PC-9 (cell line): ENCODE measurements at regions not wholly inside any gene's neighbourhood (a gene's known extent, or its start where the extent isn't known, plus 50 kb on each side); places are given as distances from the start of the nearest gene placed in this dataset.

ENCODE experiments used
- BruUV-seq: library from RNA; stranded (reverse); fragments of 400-500 nt; replicated peaks from 2 replicates; lab custom pipeline; 2021; lab: Mats Ljungman, UMichigan
- CTCF ChIA-PET: fragments of 300-600 bp; sonication (Branson Sonifier 250); formaldehyde crosslinking; loops from one replicate; lab custom pipeline; 2022; ENCODE audit warnings: antibody characterized with exemption; lab: Charles Lee
- POLR2A ChIA-PET: fragments of 300-600 bp; sonication (Branson Sonifier 250); formaldehyde crosslinking; loops from one replicate; lab custom pipeline; 2022; ENCODE audit warnings: antibody characterized with exemption; ENCODE audit not compliant: unreplicated experiment; lab: Charles Lee
- DNase-seq, 2 experiments: peaks; one replicate each; pipeline versions ENCODE4 v3.0.0 to v3.0.0-alpha.2; 2015 to 2022; ENCODE audit warnings: mixed read lengths in 1 of 2
- H2AFZ ChIP-seq: fragments of 200-600 bp; sonication (generic); 2 replicates; pipeline ENCODE4 v1.8.1; 2017; ENCODE audit warnings: antibody characterized with exemption
- H3F3A ChIP-seq: fragments of 200-600 bp; sonication (generic); 2 replicates; pipeline ENCODE4 v1.8.1; 2017; ENCODE audit warnings: antibody characterized with exemption, mild to moderate bottlenecking, low read depth; ENCODE audit not compliant: insufficient read depth
- H3K27ac ChIP-seq: fragments of 200-600 bp; sonication (generic); 2 replicates; pipeline ENCODE4 v1.6.1; 2016; ENCODE audit warnings: mixed run types
- H3K27me3 ChIP-seq: fragments of 200-600 bp; sonication (generic); 2 replicates; pipeline ENCODE4 v1.6.1; 2016; ENCODE audit warnings: low read depth, mixed run types; ENCODE audit not compliant: insufficient read depth
- H3K36me3 ChIP-seq: fragments of 200-600 bp; sonication (generic); 2 replicates; pipeline ENCODE4 v1.6.1; 2016; ENCODE audit warnings: low read depth, mixed run types
- H3K4me1 ChIP-seq: fragments of 200-600 bp; sonication (generic); replicated peaks from 2 replicates; pipeline ENCODE4 v1.6.1; 2016; ENCODE audit warnings: mixed run types; ENCODE audit not compliant: insufficient read depth
- H3K4me2 ChIP-seq: fragments of 200-600 bp; sonication (generic); 2 replicates; pipeline ENCODE4 v1.6.1; 2017; ENCODE audit warnings: mixed run types
- H3K4me3 ChIP-seq: fragments of 200-600 bp; sonication (generic); 2 replicates; pipeline ENCODE4 v1.6.1; 2016; ENCODE audit warnings: mixed run types
- H3K79me2 ChIP-seq: fragments of 200-600 bp; sonication (generic); 2 replicates; pipeline ENCODE4 v1.6.1; 2017; ENCODE audit warnings: low read depth, mixed run types
- H3K9me2 ChIP-seq: fragments of 200-600 bp; sonication (generic); 2 replicates; pipeline ENCODE4 v1.8.1; 2017; ENCODE audit warnings: mild to moderate bottlenecking; ENCODE audit not compliant: insufficient read depth
- H3K9me3 ChIP-seq: fragments of 200-600 bp; sonication (generic); 2 replicates; pipeline ENCODE4 v1.8.1; 2016; ENCODE audit warnings: low read depth; ENCODE audit not compliant: insufficient read depth
- H4K20me1 ChIP-seq: fragments of 200-600 bp; sonication (generic); 2 replicates; pipeline ENCODE4 v1.8.1; 2017; ENCODE audit not compliant: insufficient read depth
- CTCF ChIP-seq: fragments of 200-600 bp; sonication (generic); conservative IDR thresholded peaks from 2 replicates; pipeline ENCODE4 v1.6.1; 2017; ENCODE audit warnings: mixed run types, antibody characterized with exemption, mild to moderate bottlenecking, moderate library complexity
- EZH2 ChIP-seq: fragments of 200-600 bp; sonication (generic); IDR thresholded peaks from 2 replicates; pipeline ENCODE4 v1.8.0; 2017; ENCODE audit warnings: antibody characterized with exemption, low read depth
- intact Hi-C: fragments of 100-400 bp; cut with micrococcal nuclease; formaldehyde crosslinking; loops from one replicate; pipeline ENCODE4 v1.10.0; 2022; ENCODE audit not compliant: unreplicated experiment

GRCh38 chr3:16658004-16658924, 53.0 kb upstream of the DAZL start:
- no TSS peak for BruUV-seq
- Histone ChIP-seq H3K79me2 (no peaks in the 10 kb centered on the region), H3K36me3 (no peaks in the 10 kb centered on the region), H2AFZ (no peak overlapping the region), H3K4me1 (peaks cover 13% of the 10 kb centered on the region), H3K27ac (no peak overlapping the region), H3K9me2 (no peaks in the 10 kb centered on the region), H3K9me3 (peaks cover 3% of the 10 kb centered on the region; the same call in 1 of the 2 replicates), H3K27me3 (no peaks in the 10 kb centered on the region), H3K4me2 (no peak overlapping the region), H4K20me1 (no peaks in the 10 kb centered on the region), H3F3A (no peaks in the 10 kb centered on the region), H3K4me3 (no peak overlapping the region)
- TF ChIP-seq EZH2, result no peak
- no peak for TF ChIP-seq CTCF
- no peak for DNase-seq
- CTCF ChIA-PET, result interaction anchor here (0.6 kb wide), 2 partner anchors 33 to 1490 kb away, joined by 3 to 7 read pairs; no protein-coding TSS in a partner anchor
- intact Hi-C loops, result no loop called here
- POLR2A ChIA-PET, result no interaction called here

GRCh38 chr3:16658925-16659793, 53.9 kb upstream of the DAZL start:
- H3K4me2 ChIP-seq, result peak overlapping the region; percentile 10

More at GRCh38 chr3:16658925-16659793, 53.9 kb upstream of the DAZL start:
- Histone ChIP-seq H3K36me3 (no peaks in the 10 kb centered on the region), H3K9me3 (peaks cover 3% of the 10 kb centered on the region; the same call in 1 of the 2 replicates), H3K4me1 (peaks cover 14% of the 10 kb centered on the region), H4K20me1 (no peaks in the 10 kb centered on the region), H2AFZ (no peak overlapping the region), H3K27me3 (no peaks in the 10 kb centered on the region), H3K27ac (no peak overlapping the region), H3K9me2 (no peaks in the 10 kb centered on the region), H3K79me2 (no peaks in the 10 kb centered on the region), H3K4me3 (no peak overlapping the region), H3F3A (peaks cover under 1% of the 10 kb centered on the region; the same call in 1 of the 2 replicates)
- intact Hi-C loops, result no loop called here
- TF ChIP-seq EZH2 (no peak), CTCF (no peak)
- ChIA-PET POLR2A (no interaction called here), CTCF (interaction anchor here (0.6 kb wide), 2 partner anchors 34 to 1489 kb away, joined by 3 to 7 read pairs; no protein-coding TSS in a partner anchor)
- BruUV-seq, result no TSS peak
- no peak for DNase-seq
